Keratinocyte (primary cell): ENCODE measurements at regions not wholly inside any gene's neighbourhood (a gene's known extent, or its start where the extent isn't known, plus 50 kb on each side); places are given as distances from the start of the nearest gene placed in this dataset.

Source experiments
- DNase-seq: peaks from one replicate; pipeline ENCODE4 v3.0.0-alpha.2; 2011; ENCODE audit warnings: low read depth, missing footprints, low spot score
- FAIRE-seq: peaks from 2 replicates; lab custom pipeline; 2011; peaks lifted over from hg19 to GRCh38; lab: Jason Lieb, UNC
- H2AFZ ChIP-seq: 2 replicates; pipeline ENCODE4 v1.6.0; 2012; ENCODE audit warnings: low read length, control low read depth, inconsistent platforms; ENCODE audit not compliant: control insufficient read depth
- H3K27ac ChIP-seq: 2 replicates; pipeline ENCODE4 v1.5.1; 2011; ENCODE audit warnings: low read length; ENCODE audit not compliant: control insufficient read depth, insufficient read depth
- H3K27me3 ChIP-seq: 3 replicates; pipeline ENCODE4 v1.6.0; 2011; ENCODE audit warnings: low read length; ENCODE audit not compliant: control insufficient read depth, insufficient read depth; ENCODE audit errors: extremely low read depth
- H3K36me3 ChIP-seq, 2 experiments: 2 replicates in 1 of 2; 3 replicates in 1 of 2; pipeline ENCODE4 v1.5.1; 2011; ENCODE audit warnings: low read length in 2 of 2, mild to moderate bottlenecking in 1 of 2; ENCODE audit not compliant: control insufficient read depth in 2 of 2, insufficient read depth in 2 of 2; ENCODE audit errors: extremely low read depth in 1 of 2
- H3K4me1 ChIP-seq: 3 replicates; pipeline ENCODE4 v1.5.1; 2011; ENCODE audit warnings: low read length; ENCODE audit not compliant: control insufficient read depth, insufficient read depth; ENCODE audit errors: extremely low read depth
- H3K4me2 ChIP-seq: 3 replicates; pipeline ENCODE4 v1.6.0; 2011; ENCODE audit warnings: low read depth, low read length; ENCODE audit not compliant: control insufficient read depth, insufficient read depth; ENCODE audit errors: extremely low read depth
- H3K4me3 ChIP-seq, 3 experiments: fragments of 200-600 bp in 1 of 3; sonication (generic) in 1 of 3; 2 replicates in 2 of 3; 3 replicates in 1 of 3; pipeline ENCODE4 v1.5.1; 2011 to 2016; ENCODE audit warnings: low read length in 3 of 3, mild to moderate bottlenecking in 3 of 3, control low read depth in 2 of 3, inconsistent platforms in 1 of 3, low read depth in 1 of 3, mixed read lengths in 1 of 3, mixed run types in 1 of 3, moderate library complexity in 1 of 3; ENCODE audit not compliant: control insufficient read depth in 2 of 3, insufficient read depth in 2 of 3; ENCODE audit errors: extremely low read depth in 1 of 3
- H3K79me2 ChIP-seq: 2 replicates; pipeline ENCODE4 v1.6.0; 2012; ENCODE audit warnings: low read length; ENCODE audit not compliant: control insufficient read depth, insufficient read depth
- H3K9ac ChIP-seq: 3 replicates; pipeline ENCODE4 v1.6.0; 2011; ENCODE audit warnings: low read length; ENCODE audit not compliant: control insufficient read depth, insufficient read depth; ENCODE audit errors: extremely low read depth
- H3K9me1 ChIP-seq: 3 replicates; pipeline ENCODE4 v1.6.0; 2011; ENCODE audit warnings: low read length; ENCODE audit not compliant: control insufficient read depth, insufficient read depth; ENCODE audit errors: extremely low read depth
- H3K9me3 ChIP-seq: 2 replicates; pipeline ENCODE4 v1.5.1; 2012; ENCODE audit warnings: low read depth, low read length; ENCODE audit not compliant: control insufficient read depth
- H4K20me1 ChIP-seq: 3 replicates; pipeline ENCODE4 v1.6.0; 2011; ENCODE audit warnings: low read length; ENCODE audit not compliant: control insufficient read depth, insufficient read depth; ENCODE audit errors: extremely low read depth
- EZH2 ChIP-seq: IDR thresholded peaks from one replicate; pipeline ENCODE4 v1.6.1; 2012; ENCODE audit warnings: inconsistent platforms, mild to moderate bottlenecking, low read length, moderate library complexity
- dilution Hi-C: fragments of 300-500 bp; cut with MboI; formaldehyde crosslinking; loops from one replicate; pipeline ENCODE4 v1.7.0; 2020; ENCODE audit warnings: low sequenced_read_pairs; ENCODE audit not compliant: extremely low pct_ligation_motif_present
- TF ChIP-seq, protein P1 (sequence below), 3 experiments: IDR thresholded peaks in 1 of 3; conservative IDR thresholded peaks in 1 of 3; optimal IDR thresholded peaks in 1 of 3; 2 replicates in 2 of 3; 3 replicates in 1 of 3; pipeline versions ENCODE3 to v1.5.1; 2011; ENCODE audit warnings: low read length in 3 of 3, mild to moderate bottlenecking in 3 of 3, moderate library complexity in 2 of 3, control low read depth in 1 of 3, inconsistent platforms in 1 of 3; ENCODE audit not compliant: insufficient read depth in 2 of 3; ENCODE audit errors: extremely low read depth in 1 of 3

DNA sequence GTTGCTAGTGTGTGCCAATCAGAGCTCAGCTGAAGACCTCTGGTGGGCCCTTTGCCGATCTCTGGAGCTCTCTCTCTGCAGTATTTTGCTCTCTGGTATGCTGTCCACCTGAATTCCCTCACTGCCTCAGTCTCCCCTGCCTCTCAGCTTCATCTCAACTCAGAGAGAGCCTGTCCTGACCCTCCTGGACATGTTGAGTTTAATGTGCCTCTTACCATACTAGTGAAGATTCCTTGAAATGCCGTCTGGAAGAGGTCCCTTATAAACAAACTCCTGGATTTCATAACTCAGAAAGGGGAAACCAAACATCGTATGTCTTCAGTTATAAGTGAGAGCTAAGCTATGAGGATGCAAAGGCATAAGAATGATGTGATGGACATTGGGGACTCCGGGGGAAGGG, 231.1 kb upstream of the ZNF217 start:
- no peak for DNase-seq
- dilution Hi-C loops = no loop called here
- H3K79me2 ChIP-seq = no peaks in the 10 kb centered on the region
- H3K9ac ChIP-seq = no peak overlapping the region
- peaks cover 35% of the 10 kb centered on the region for H3K4me1 ChIP-seq
- no peaks in the 10 kb centered on the region for H3K27me3 ChIP-seq
- no peak for FAIRE-seq
- H4K20me1 ChIP-seq = no peaks in the 10 kb centered on the region
- H3K9me1 ChIP-seq = no peaks in the 10 kb centered on the region
- H3K9me3 ChIP-seq = no peaks in the 10 kb centered on the region
- H3K4me3 ChIP-seq = no peak overlapping the region
- no peak overlapping the region for H3K27ac ChIP-seq
- no peaks in the 10 kb centered on the region for H3K36me3 ChIP-seq
- no peak overlapping the region for H2AFZ ChIP-seq
- TF ChIP-seq, protein P1, sequence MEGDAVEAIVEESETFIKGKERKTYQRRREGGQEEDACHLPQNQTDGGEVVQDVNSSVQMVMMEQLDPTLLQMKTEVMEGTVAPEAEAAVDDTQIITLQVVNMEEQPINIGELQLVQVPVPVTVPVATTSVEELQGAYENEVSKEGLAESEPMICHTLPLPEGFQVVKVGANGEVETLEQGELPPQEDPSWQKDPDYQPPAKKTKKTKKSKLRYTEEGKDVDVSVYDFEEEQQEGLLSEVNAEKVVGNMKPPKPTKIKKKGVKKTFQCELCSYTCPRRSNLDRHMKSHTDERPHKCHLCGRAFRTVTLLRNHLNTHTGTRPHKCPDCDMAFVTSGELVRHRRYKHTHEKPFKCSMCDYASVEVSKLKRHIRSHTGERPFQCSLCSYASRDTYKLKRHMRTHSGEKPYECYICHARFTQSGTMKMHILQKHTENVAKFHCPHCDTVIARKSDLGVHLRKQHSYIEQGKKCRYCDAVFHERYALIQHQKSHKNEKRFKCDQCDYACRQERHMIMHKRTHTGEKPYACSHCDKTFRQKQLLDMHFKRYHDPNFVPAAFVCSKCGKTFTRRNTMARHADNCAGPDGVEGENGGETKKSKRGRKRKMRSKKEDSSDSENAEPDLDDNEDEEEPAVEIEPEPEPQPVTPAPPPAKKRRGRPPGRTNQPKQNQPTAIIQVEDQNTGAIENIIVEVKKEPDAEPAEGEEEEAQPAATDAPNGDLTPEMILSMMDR (optimal IDR thresholded peaks at IDR 0.05 in 1 of 3, IDR thresholded peaks at IDR 0.05 in 1 of 3, conservative IDR thresholded peaks at IDR 0.05 in 1 of 3; ENCODE audit: extremely low read depth in 1 of 3, insufficient read depth in 2 of 3, low read length in 3 of 3) = no peak
- no peak for TF ChIP-seq EZH2
- no peak overlapping the region for H3K4me2 ChIP-seq

DNA sequence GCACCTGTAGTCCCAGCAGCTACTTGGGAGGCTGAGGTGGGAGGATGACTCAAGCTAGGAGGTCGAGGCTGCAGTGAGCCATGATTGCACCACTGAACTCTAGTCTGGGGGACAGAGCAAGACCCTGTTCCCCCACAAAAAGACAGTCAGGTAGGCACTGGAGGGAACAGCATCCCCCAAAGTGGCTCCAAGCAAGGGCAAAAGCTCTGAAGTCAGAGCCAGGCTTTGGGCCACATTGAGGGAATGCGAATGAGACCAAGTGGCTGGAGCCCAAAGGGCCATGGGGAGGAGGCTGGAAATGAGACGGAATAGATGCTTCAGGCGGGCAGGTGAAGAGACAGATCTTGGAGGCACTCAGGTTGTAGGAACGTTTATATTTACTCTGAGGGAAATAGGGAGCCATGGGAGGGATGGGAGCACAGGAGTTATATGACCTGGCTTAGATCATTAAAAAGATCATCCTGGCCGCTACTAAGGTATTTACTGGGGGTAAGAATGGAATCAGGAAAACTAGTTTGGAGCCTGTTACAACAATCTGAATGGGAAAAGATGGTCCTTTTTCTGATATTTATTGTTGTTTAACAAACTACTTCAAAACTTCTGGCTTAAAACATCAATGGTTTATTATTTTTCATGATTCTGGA, 229.6 kb upstream of the ZNF217 start:
- no peak for DNase-seq
- H3K4me2 ChIP-seq = no peak overlapping the region
- peaks cover 26% of the 10 kb centered on the region for H3K4me1 ChIP-seq
- H3K27me3 ChIP-seq = no peaks in the 10 kb centered on the region
- no peak overlapping the region for H3K27ac ChIP-seq
- dilution Hi-C loops = no loop called here
- no peaks in the 10 kb centered on the region for H3K36me3 ChIP-seq
- H2AFZ ChIP-seq = no peak overlapping the region
- no peak overlapping the region for H3K4me3 ChIP-seq
- H3K9ac ChIP-seq = no peak overlapping the region
- no peaks in the 10 kb centered on the region for H4K20me1 ChIP-seq
- TF ChIP-seq EZH2 = no peak
- no peak for FAIRE-seq
- H3K9me1 ChIP-seq = no peaks in the 10 kb centered on the region
- no peaks in the 10 kb centered on the region for H3K9me3 ChIP-seq
- no peaks in the 10 kb centered on the region for H3K79me2 ChIP-seq

DNA sequence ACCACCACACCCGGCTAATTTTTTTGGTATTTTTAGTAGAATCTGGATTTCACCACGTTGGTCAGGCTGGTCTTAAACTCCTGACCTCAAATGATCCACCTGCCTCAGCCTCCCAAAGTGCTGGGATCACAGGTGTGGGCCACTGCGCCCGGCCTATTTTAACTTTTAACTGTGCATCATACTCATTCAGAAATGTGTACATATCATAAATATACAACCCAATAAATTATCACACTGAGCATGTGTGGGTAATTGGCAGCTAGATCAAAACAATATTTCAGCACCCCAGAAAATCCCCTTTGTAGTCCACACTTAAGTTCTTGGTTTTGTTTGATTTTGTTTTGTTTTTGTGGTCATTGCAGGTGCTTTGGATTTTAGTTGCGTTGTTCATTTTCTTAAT, 228.9 kb upstream of the ZNF217 start:
- Histone ChIP-seq H2AFZ (no peak overlapping the region), H3K9ac (no peak overlapping the region), H3K4me3 (no peak overlapping the region), H3K9me1 (no peaks in the 10 kb centered on the region), H3K27me3 (no peaks in the 10 kb centered on the region), H3K36me3 (no peaks in the 10 kb centered on the region), H3K79me2 (no peaks in the 10 kb centered on the region), H3K9me3 (no peaks in the 10 kb centered on the region), H3K27ac (no peak overlapping the region), H3K4me2 (no peak overlapping the region), H3K4me1 (peaks cover 19% of the 10 kb centered on the region), H4K20me1 (no peaks in the 10 kb centered on the region)
- TF ChIP-seq, protein P1 (optimal IDR thresholded peaks at IDR 0.05 in 1 of 3, IDR thresholded peaks at IDR 0.05 in 1 of 3, conservative IDR thresholded peaks at IDR 0.05 in 1 of 3; ENCODE audit: extremely low read depth in 1 of 3, insufficient read depth in 2 of 3, low read length in 3 of 3) = no peak
- TF ChIP-seq EZH2 = no peak
- dilution Hi-C loops = no loop called here
- FAIRE-seq (no peak), DNase-seq (no peak)
